Spinal cord (tissue), 1 donor: ENCODE measurements at regions not wholly inside any gene's neighbourhood (a gene's known extent, or its start where the extent isn't known, plus 50 kb on each side); places are given as distances from the start of the nearest gene placed in this dataset. TPM values are rescaled to one million over a fixed set of nuclear protein-coding genes. Genes with fewer than 3 reads are reported as not detected.

ENCODE experiments used
- small RNA-seq: library from RNA; depleted of rRNA; stranded (forward); fragments of <200 nt; gene quantifications from one replicate; pipeline ENCODE3, GENCODE V24; 2014; ENCODE audit warnings: low replicate concordance

Small RNA genes in the stretch of these regions (small RNA-seq; reads per million reads assigned to genes)
- not detected for gene RNU6-102P
